ENCODE measurements at regions not wholly inside any gene's neighbourhood (a gene's known extent, or its start where the extent isn't known, plus 50 kb on each side); places are given as distances from the start of the nearest gene placed in this dataset.

GRCh38 chr1:222933273-222933672, 118.4 kb downstream of the DISP1 start:
- POLR2A ChIA-PET, result no interaction called here
- H3K4me1 ChIP-seq (ENCODE audit: control insufficient read depth in 1 of 2, insufficient read depth in 2 of 2, low read length in 2 of 2), result no peaks in the 10 kb centered on the region
- no peaks in the 10 kb centered on the region for H3K36me3 ChIP-seq (ENCODE audit: control insufficient read depth in 1 of 2, insufficient read depth in 2 of 2, low read length in 2 of 2)
- CTCF ChIA-PET, result no interaction called here
- no peak overlapping the region for H3K27ac ChIP-seq (ENCODE audit: low read depth, low read length)
- no peak overlapping the region for H3K4me3 ChIP-seq (replicated peaks in 1 of 2; ENCODE audit: low read depth in 1 of 2, low read length in 2 of 2)
- TF ChIP-seq JUND (IDR thresholded peaks at IDR 0.05), result no peak
- TF ChIP-seq FOSL1 (IDR thresholded peaks at IDR 0.05; ENCODE audit: low read depth), result no peak
- H3K9me3 ChIP-seq (ENCODE audit: control insufficient read depth in 1 of 2, insufficient read depth in 1 of 2, low read depth in 1 of 2, low read length in 2 of 2), result no peaks in the 10 kb centered on the region
- no TSS peak for BruUV-seq (replicated peaks)
- RAD21 ChIA-PET (ENCODE audit: low non-redundant PET in 1 of 2, low total read pairs in 2 of 2, uncharacterized antibody in 2 of 2, unreplicated experiment in 2 of 2), result no interaction called here
- H4K20me1 ChIP-seq (ENCODE audit: insufficient read depth), result no peaks in the 10 kb centered on the region
- no peak overlapping the region for H3K4me2 ChIP-seq (ENCODE audit: low read length)
- ATAC-seq (no peak), DNase-seq (ENCODE audit: low read depth, low spot score) (no peak)
- H3K27me3 ChIP-seq (ENCODE audit: insufficient read depth, low read length), result no peaks in the 10 kb centered on the region
- H3K9ac ChIP-seq (ENCODE audit: low read length), result no peak overlapping the region
- H3K79me2 ChIP-seq (ENCODE audit: insufficient read depth, low read length), result no peaks in the 10 kb centered on the region
- no peak overlapping the region for H2AFZ ChIP-seq (ENCODE audit: low read depth, low read length, poor library complexity, severe bottlenecking)
- H3K9me2 ChIP-seq (ENCODE audit: insufficient read depth), result no peaks in the 10 kb centered on the region
- intact Hi-C loops (cut with micrococcal nuclease), result no loop called here

GRCh38 chr1:222935239-222935900, 120.5 kb downstream of the DISP1 start:
- BruUV-seq (replicated peaks), result no TSS peak
- H3K27ac ChIP-seq (ENCODE audit: low read depth, low read length), result no peak overlapping the region
- no peak overlapping the region for H3K4me3 ChIP-seq (replicated peaks in 1 of 2; ENCODE audit: low read depth in 1 of 2, low read length in 2 of 2)
- H3K79me2 ChIP-seq (ENCODE audit: insufficient read depth, low read length), result no peaks in the 10 kb centered on the region
- ChIA-PET CTCF (no interaction called here), POLR2A (no interaction called here), RAD21 (ENCODE audit: low non-redundant PET in 1 of 2, low total read pairs in 2 of 2, uncharacterized antibody in 2 of 2, unreplicated experiment in 2 of 2) (no interaction called here)
- no peaks in the 10 kb centered on the region for H3K27me3 ChIP-seq (ENCODE audit: insufficient read depth, low read length)
- no peaks in the 10 kb centered on the region for H4K20me1 ChIP-seq (ENCODE audit: insufficient read depth)
- ATAC-seq (no peak), DNase-seq (ENCODE audit: low read depth, low spot score) (no peak)
- H3K36me3 ChIP-seq (ENCODE audit: control insufficient read depth in 1 of 2, insufficient read depth in 2 of 2, low read length in 2 of 2), result no peaks in the 10 kb centered on the region
- intact Hi-C loops (cut with micrococcal nuclease), result no loop called here
- no peak overlapping the region for H2AFZ ChIP-seq (ENCODE audit: low read depth, low read length, poor library complexity, severe bottlenecking)
- H3K9ac ChIP-seq (ENCODE audit: low read length), result no peak overlapping the region
- no peaks in the 10 kb centered on the region for H3K9me3 ChIP-seq (ENCODE audit: control insufficient read depth in 1 of 2, insufficient read depth in 1 of 2, low read depth in 1 of 2, low read length in 2 of 2)
- no peaks in the 10 kb centered on the region for H3K9me2 ChIP-seq (ENCODE audit: insufficient read depth)
- H3K4me2 ChIP-seq (ENCODE audit: low read length), result no peak overlapping the region
- no peaks in the 10 kb centered on the region for H3K4me1 ChIP-seq (ENCODE audit: control insufficient read depth in 1 of 2, insufficient read depth in 2 of 2, low read length in 2 of 2)
- TF ChIP-seq SRF (IDR thresholded peaks at IDR 0.05; ENCODE audit: low read depth) (no peak), EZH2phosphoT487 (IDR thresholded peaks at IDR 0.05; ENCODE audit: borderline replicate concordance) (no peak), FOSL1 (IDR thresholded peaks at IDR 0.05; ENCODE audit: low read depth) (no peak), SP1 (IDR thresholded peaks at IDR 0.05; ENCODE audit: low read depth) (no peak), CEBPB (IDR thresholded peaks at IDR 0.05; ENCODE audit: low read depth) (no peak), ATF3 (IDR thresholded peaks at IDR 0.05) (no peak), POLR2AphosphoS5 (IDR thresholded peaks at IDR 0.05; ENCODE audit: low read depth, low read length) (no peak), EGR1 (IDR thresholded peaks at IDR 0.05; ENCODE audit: low read depth) (no peak), POLR2A (IDR thresholded peaks at IDR 0.05; ENCODE audit: borderline replicate concordance, extremely low read depth, insufficient read depth, insufficient read length) (no peak), ZNF274 (IDR thresholded peaks at IDR 0.05; ENCODE audit: low read depth, low read length) (no peak)
